ENCODE measurements at regions not wholly inside any gene's neighbourhood (a gene's known extent, or its start where the extent isn't known, plus 50 kb on each side); places are given as distances from the start of the nearest gene placed in this dataset.
"Not testable (repeated sequence)": the region's sequence is repeated elsewhere in the genome, so short reads cannot be mapped to it uniquely, and the experiment has no call there.

GRCh38 chr5:12611132-12611531 lies 706.9 kb upstream of the CTNND2 start:
- peaks cover 3% of the 10 kb centered on the region for H3K4me1 Mint-ChIP-seq
- H3K9ac ChIP-seq (ENCODE audit: extremely low read depth, low read length, poor library complexity, severe bottlenecking) = no peak overlapping the region
- no peak overlapping the region for H3K27ac ChIP-seq (ENCODE audit: low read depth, low read length)
- H3K36me3 Mint-ChIP-seq (ENCODE audit: low read depth) = peaks cover 3% of the 10 kb centered on the region
- H3K4me3 ChIP-seq (ENCODE audit: low read length) = no peak overlapping the region
- no peaks in the 10 kb centered on the region for H3K4me1 ChIP-seq (ENCODE audit: control insufficient read depth, insufficient read depth, low read length)
- H3K27me3 Mint-ChIP-seq (ENCODE audit: insufficient read depth) = no peaks in the 10 kb centered on the region
- peaks cover 24% of the 10 kb centered on the region for H3K9me3 Mint-ChIP-seq
- H3K36me3 ChIP-seq (ENCODE audit: control insufficient read depth, insufficient read depth, low read length) = no peaks in the 10 kb centered on the region
- no peaks in the 10 kb centered on the region for H3K9me3 ChIP-seq (ENCODE audit: control insufficient read depth, low read length)
- H3K27ac Mint-ChIP-seq = no peak overlapping the region
- no peak for DNase-seq
- no peaks in the 10 kb centered on the region for H3K27me3 ChIP-seq (ENCODE audit: control insufficient read depth, insufficient read depth, low read length, poor library complexity, severe bottlenecking)
- TF ChIP-seq, protein P1, sequence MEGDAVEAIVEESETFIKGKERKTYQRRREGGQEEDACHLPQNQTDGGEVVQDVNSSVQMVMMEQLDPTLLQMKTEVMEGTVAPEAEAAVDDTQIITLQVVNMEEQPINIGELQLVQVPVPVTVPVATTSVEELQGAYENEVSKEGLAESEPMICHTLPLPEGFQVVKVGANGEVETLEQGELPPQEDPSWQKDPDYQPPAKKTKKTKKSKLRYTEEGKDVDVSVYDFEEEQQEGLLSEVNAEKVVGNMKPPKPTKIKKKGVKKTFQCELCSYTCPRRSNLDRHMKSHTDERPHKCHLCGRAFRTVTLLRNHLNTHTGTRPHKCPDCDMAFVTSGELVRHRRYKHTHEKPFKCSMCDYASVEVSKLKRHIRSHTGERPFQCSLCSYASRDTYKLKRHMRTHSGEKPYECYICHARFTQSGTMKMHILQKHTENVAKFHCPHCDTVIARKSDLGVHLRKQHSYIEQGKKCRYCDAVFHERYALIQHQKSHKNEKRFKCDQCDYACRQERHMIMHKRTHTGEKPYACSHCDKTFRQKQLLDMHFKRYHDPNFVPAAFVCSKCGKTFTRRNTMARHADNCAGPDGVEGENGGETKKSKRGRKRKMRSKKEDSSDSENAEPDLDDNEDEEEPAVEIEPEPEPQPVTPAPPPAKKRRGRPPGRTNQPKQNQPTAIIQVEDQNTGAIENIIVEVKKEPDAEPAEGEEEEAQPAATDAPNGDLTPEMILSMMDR (conservative IDR thresholded peaks at IDR 0.05) = no peak
- no peak overlapping the region for H3K4me3 Mint-ChIP-seq

- H3K4me3 ChIP-seq (ENCODE audit: low read length); DNase-seq; H3K4me1 Mint-ChIP-seq; H3K36me3 ChIP-seq (ENCODE audit: control insufficient read depth, insufficient read depth, low read length); H3K9me3 ChIP-seq (ENCODE audit: control insufficient read depth, low read length); H3K27ac ChIP-seq (ENCODE audit: low read depth, low read length); H3K4me3 Mint-ChIP-seq; H3K27me3 Mint-ChIP-seq (ENCODE audit: insufficient read depth); H3K36me3 Mint-ChIP-seq (ENCODE audit: low read depth); H3K4me1 ChIP-seq (ENCODE audit: control insufficient read depth, insufficient read depth, low read length); H3K27me3 ChIP-seq (ENCODE audit: control insufficient read depth, insufficient read depth, low read length, poor library complexity, severe bottlenecking); H3K27ac Mint-ChIP-seq; H3K9ac ChIP-seq (ENCODE audit: extremely low read depth, low read length, poor library complexity, severe bottlenecking): not testable (repeated sequence)
- H3K9me3 Mint-ChIP-seq = peaks cover 24% of the 10 kb centered on the region
- 50% methylated on average over 2 of the region's 2 CpGs; no CpG with 5 or more reads in 1 of the 2 experiments for WGBS, 2 experiments (ENCODE audit: insufficient coverage in 1 of 2, insufficient read length in 1 of 2)
These were observed 703.6 kb upstream of the CTNND2 start for GRCh38 chr5:12607817-12608216.

GRCh38 chr5:12592228-12592627 lies 688.0 kb upstream of the CTNND2 start:
- H3K27ac ChIP-seq (ENCODE audit: low read depth, low read length) = no peak overlapping the region
- TF ChIP-seq, protein P1 (conservative IDR thresholded peaks at IDR 0.05) = no peak
- H3K36me3 ChIP-seq (ENCODE audit: control insufficient read depth, insufficient read depth, low read length) = no peaks in the 10 kb centered on the region
- H3K27me3 Mint-ChIP-seq (ENCODE audit: insufficient read depth) = no peaks in the 10 kb centered on the region
- no peak overlapping the region for H3K27ac Mint-ChIP-seq
- H3K9me3 ChIP-seq (ENCODE audit: control insufficient read depth, low read length) = no peaks in the 10 kb centered on the region
- H3K4me3 Mint-ChIP-seq = no peak overlapping the region
- no peak overlapping the region for H3K4me3 ChIP-seq (ENCODE audit: low read length)
- H3K4me1 Mint-ChIP-seq = no peaks in the 10 kb centered on the region
- DNase-seq = no peak
- WGBS, 2 experiments (ENCODE audit: insufficient coverage in 1 of 2, insufficient read length in 1 of 2) = 90 to 100% methylated on average over 2 to 3 of the region's 3 CpGs
- H3K36me3 Mint-ChIP-seq (ENCODE audit: low read depth) = no peaks in the 10 kb centered on the region
- H3K9me3 Mint-ChIP-seq = no peaks in the 10 kb centered on the region
- no peaks in the 10 kb centered on the region for H3K4me1 ChIP-seq (ENCODE audit: control insufficient read depth, insufficient read depth, low read length)
- no peaks in the 10 kb centered on the region for H3K27me3 ChIP-seq (ENCODE audit: control insufficient read depth, insufficient read depth, low read length, poor library complexity, severe bottlenecking)
- H3K9ac ChIP-seq (ENCODE audit: extremely low read depth, low read length, poor library complexity, severe bottlenecking) = no peak overlapping the region

DNA sequence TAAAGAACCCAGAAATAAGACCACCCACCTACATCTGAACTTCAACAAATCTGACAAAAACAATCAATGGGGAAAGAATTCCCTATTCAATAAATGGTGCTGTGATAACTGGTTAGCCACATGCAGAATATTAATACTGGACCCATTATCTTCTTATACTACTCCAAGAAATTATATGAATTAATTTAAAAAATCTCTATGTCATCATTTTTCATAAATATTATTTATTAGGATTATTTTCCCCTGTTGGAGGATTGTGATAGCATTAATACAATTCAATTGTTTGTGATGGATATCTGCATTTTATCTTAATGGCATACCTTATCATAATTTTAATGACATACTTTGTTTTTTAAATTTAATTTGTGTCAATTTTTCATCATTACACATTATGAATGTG lies 682.2 kb upstream of the CTNND2 start:
- H3K27me3 Mint-ChIP-seq (ENCODE audit: insufficient read depth) = no peaks in the 10 kb centered on the region
- DNase-seq = no peak
- no peaks in the 10 kb centered on the region for H3K4me1 Mint-ChIP-seq
- Histone ChIP-seq H3K27me3 (ENCODE audit: control insufficient read depth, insufficient read depth, low read length, poor library complexity, severe bottlenecking) (no peaks in the 10 kb centered on the region), H3K27ac (ENCODE audit: low read depth, low read length) (no peak overlapping the region), H3K36me3 (ENCODE audit: control insufficient read depth, insufficient read depth, low read length) (no peaks in the 10 kb centered on the region), H3K9ac (ENCODE audit: extremely low read depth, low read length, poor library complexity, severe bottlenecking) (no peak overlapping the region), H3K9me3 (ENCODE audit: control insufficient read depth, low read length) (no peaks in the 10 kb centered on the region), H3K4me1 (ENCODE audit: control insufficient read depth, insufficient read depth, low read length) (no peaks in the 10 kb centered on the region), H3K4me3 (ENCODE audit: low read length) (no peak overlapping the region)
- no peaks in the 10 kb centered on the region for H3K9me3 Mint-ChIP-seq
- H3K36me3 Mint-ChIP-seq (ENCODE audit: low read depth) = no peaks in the 10 kb centered on the region
- TF ChIP-seq, protein P1 (conservative IDR thresholded peaks at IDR 0.05) = no peak
- H3K4me3 Mint-ChIP-seq = no peak overlapping the region
- H3K27ac Mint-ChIP-seq = no peak overlapping the region

DNA sequence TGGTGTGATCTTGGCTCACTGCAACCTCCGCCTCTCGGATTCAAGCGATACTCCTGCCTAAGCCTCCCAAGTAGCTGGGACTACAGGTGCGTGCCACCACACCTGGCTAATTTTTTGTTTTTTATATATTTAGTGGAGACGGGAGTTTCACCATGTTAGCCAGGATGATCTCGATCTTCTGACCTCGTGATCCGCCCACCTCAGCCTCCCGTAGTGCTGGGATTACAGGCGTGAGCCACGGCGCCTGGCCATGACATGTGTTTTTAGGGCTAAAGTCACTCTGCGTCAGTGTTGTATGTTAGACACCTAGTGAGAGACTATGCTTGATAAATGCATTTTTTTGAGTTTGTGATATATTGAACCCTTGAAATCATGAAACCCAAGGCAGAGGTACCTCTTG lies 674.6 kb upstream of the CTNND2 start:
- not testable (repeated sequence) for H3K27ac ChIP-seq (ENCODE audit: low read depth, low read length); H3K36me3 ChIP-seq (ENCODE audit: control insufficient read depth, insufficient read depth, low read length); H3K4me1 Mint-ChIP-seq; DNase-seq; H3K27me3 Mint-ChIP-seq (ENCODE audit: insufficient read depth); H3K36me3 Mint-ChIP-seq (ENCODE audit: low read depth); H3K27ac Mint-ChIP-seq; H3K27me3 ChIP-seq (ENCODE audit: control insufficient read depth, insufficient read depth, low read length, poor library complexity, severe bottlenecking); H3K9ac ChIP-seq (ENCODE audit: extremely low read depth, low read length, poor library complexity, severe bottlenecking); H3K4me3 Mint-ChIP-seq; H3K9me3 ChIP-seq (ENCODE audit: control insufficient read depth, low read length); H3K4me3 ChIP-seq (ENCODE audit: low read length); H3K4me1 ChIP-seq (ENCODE audit: control insufficient read depth, insufficient read depth, low read length); H3K9me3 Mint-ChIP-seq
- 83 to 92% methylated on average over 10 to 13 of the region's 13 CpGs for WGBS, 2 experiments (ENCODE audit: insufficient coverage in 1 of 2, insufficient read length in 1 of 2)
